ENCODE measurements at regions not wholly inside any gene's neighbourhood (a gene's known extent, or its start where the extent isn't known, plus 50 kb on each side); places are given as distances from the start of the nearest gene placed in this dataset.

GRCh38 chr12:24488091-24488596 is 460.8 kb downstream of the BCAT1 start:
- in situ Hi-C loops (cut with MboI; ENCODE audit: low pct_unique_long_range_greater_than_20kb, low sequenced_read_pairs, unreplicated experiment): no loop called here
- no peak for DNase-seq (ENCODE audit: low spot score)
- no peak for TF ChIP-seq CTCF (IDR thresholded peaks at IDR 0.05; ENCODE audit: extremely low read depth, insufficient read depth, missing control alignments)

GRCh38 chr12:24487606-24488005 is 461.3 kb downstream of the BCAT1 start:
- TF ChIP-seq CTCF (IDR thresholded peaks at IDR 0.05; ENCODE audit: extremely low read depth, insufficient read depth, missing control alignments): no peak
- DNase-seq (ENCODE audit: low spot score): no peak
- in situ Hi-C loops (cut with MboI; ENCODE audit: low pct_unique_long_range_greater_than_20kb, low sequenced_read_pairs, unreplicated experiment): no loop called here

- TF ChIP-seq CTCF (IDR thresholded peaks at IDR 0.05; ENCODE audit: extremely low read depth, insufficient read depth, missing control alignments): no peak
- DNase-seq (ENCODE audit: low spot score): no peak
- in situ Hi-C loops (cut with MboI; ENCODE audit: low pct_unique_long_range_greater_than_20kb, low sequenced_read_pairs, unreplicated experiment): no loop called here
Observed at GRCh38 chr12:24483732-24484131, 465.2 kb downstream of the BCAT1 start.

GRCh38 chr12:24482882-24483604 is 465.9 kb downstream of the BCAT1 start:
- TF ChIP-seq CTCF (IDR thresholded peaks at IDR 0.05; ENCODE audit: extremely low read depth, insufficient read depth, missing control alignments): no peak
- in situ Hi-C loops (cut with MboI; ENCODE audit: low pct_unique_long_range_greater_than_20kb, low sequenced_read_pairs, unreplicated experiment): no loop called here
- no peak for DNase-seq (ENCODE audit: low spot score)

- in situ Hi-C loops (cut with MboI; ENCODE audit: low pct_unique_long_range_greater_than_20kb, low sequenced_read_pairs, unreplicated experiment): no loop called here
- DNase-seq (ENCODE audit: low spot score): no peak
- no peak for TF ChIP-seq CTCF (IDR thresholded peaks at IDR 0.05; ENCODE audit: extremely low read depth, insufficient read depth, missing control alignments)
Observed at GRCh38 chr12:24482044-24482443, 466.9 kb downstream of the BCAT1 start.

GRCh38 chr12:24480766-24481449 is 468.0 kb downstream of the BCAT1 start:
- TF ChIP-seq CTCF (IDR thresholded peaks at IDR 0.05; ENCODE audit: extremely low read depth, insufficient read depth, missing control alignments): no peak
- in situ Hi-C loops (cut with MboI; ENCODE audit: low pct_unique_long_range_greater_than_20kb, low sequenced_read_pairs, unreplicated experiment): no loop called here
- DNase-seq (ENCODE audit: low spot score): no peak

Measured in GM13977 (cell line).